HL-60/S4 (cell line): ENCODE measurements at regions not wholly inside any gene's neighbourhood (a gene's known extent, or its start where the extent isn't known, plus 50 kb on each side); places are given as distances from the start of the nearest gene placed in this dataset.

Experiments used
- in situ Hi-C: fragments of 300-500 bp; cut with MboI; formaldehyde crosslinking; loops from 2 replicates; pipeline ENCODE4 v1.14.3; 2022; ENCODE audit warnings: low sequenced_read_pairs

DNA sequence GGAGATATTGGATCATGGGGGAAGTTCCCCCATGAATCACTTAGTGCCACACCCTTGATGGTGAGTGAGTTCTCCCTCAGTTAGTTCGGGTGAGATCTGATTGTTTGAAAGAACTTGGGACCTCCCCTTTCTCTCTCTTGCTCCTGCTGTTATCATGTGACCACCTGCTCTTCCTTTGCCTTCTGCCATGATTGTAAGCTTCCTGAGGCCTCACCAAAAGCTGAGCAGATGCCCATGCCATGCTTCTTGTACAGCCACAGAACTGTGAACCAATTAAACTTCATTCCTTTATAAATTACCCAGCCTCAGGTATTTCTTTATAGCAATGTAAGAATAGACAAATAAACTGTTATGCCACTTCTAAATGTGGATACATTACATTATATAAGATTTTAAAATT is 686.7 kb upstream of the MARCKS start:
- in situ Hi-C loops = no loop called here

GRCh38 chr6:113171882-113172281 is 685.3 kb upstream of the MARCKS start:
- in situ Hi-C loops = no loop called here

GRCh38 chr6:113172531-113172966 is 684.6 kb upstream of the MARCKS start:
- in situ Hi-C loops = no loop called here

DNA sequence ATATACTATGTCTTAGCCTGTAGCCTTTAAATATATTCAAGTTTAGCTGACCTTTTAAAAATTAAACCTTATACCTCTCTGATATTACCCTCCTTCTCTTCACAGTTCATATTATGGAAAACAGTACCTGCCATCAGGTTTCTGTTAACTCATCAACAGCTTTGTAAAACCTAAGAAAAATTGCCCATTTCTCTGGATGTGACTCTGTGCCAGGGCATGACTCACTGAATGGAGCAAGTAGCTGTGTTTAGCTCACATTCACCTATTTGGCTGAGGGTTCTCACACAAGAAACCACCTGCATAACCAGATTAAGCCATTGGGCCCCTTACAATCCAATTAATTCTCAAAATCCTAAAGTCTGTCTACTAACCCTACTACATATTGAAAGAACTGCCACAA is 678.8 kb upstream of the MARCKS start:
- in situ Hi-C loops = no loop called here

- in situ Hi-C loops = no loop called here
Observed at GRCh38 chr6:113181164-113181563, 676.0 kb upstream of the MARCKS start.

- in situ Hi-C loops = no loop called here
Observed at GRCh38 chr6:113182370-113183141, 674.6 kb upstream of the MARCKS start.

DNA sequence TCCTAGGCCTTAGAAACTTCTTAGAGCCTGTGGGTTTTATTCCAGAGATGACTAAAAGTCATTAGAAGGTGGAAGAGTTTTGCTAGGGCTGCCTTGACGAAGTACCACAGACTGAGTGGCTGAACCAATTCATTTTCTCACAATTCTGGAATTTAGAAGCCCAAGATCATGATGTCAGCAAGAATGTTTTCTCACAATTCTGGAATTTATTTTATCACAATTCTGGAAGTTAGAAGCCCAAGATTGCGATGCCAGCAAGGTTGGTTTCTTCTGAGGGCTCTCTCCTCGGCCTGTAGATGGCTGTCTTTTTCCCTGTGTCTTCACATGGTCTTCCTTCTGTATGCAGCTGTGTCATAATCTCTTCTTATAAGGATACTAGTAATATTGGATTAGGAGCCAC is 672.9 kb upstream of the MARCKS start:
- in situ Hi-C loops = no loop called here

DNA sequence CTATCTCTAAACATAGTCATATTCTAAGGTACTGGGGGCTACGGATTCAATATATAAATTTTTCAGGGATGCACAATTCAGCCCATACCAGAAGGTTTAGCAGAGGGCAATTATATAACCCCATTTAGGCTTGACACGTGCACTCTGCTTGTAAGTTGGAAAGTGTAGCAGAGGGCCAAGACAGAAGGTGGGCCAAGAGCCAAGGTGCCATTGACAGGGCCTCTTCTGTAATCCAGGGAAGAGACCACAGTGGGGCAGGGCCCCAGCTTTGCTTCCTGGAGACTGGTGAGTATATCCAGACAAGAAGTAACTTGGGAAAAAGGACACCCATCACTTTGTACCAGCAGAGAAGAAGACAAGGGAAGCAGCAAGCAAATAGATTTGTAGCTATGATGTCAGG is 672.4 kb upstream of the MARCKS start:
- in situ Hi-C loops = no loop called here

GRCh38 chr6:113185299-113185698 is 671.8 kb upstream of the MARCKS start:
- in situ Hi-C loops = no loop called here

GRCh38 chr6:113187661-113188060 is 669.5 kb upstream of the MARCKS start:
- in situ Hi-C loops = no loop called here

- in situ Hi-C loops = no loop called here
Observed at GRCh38 chr6:113188962-113189361, 668.2 kb upstream of the MARCKS start.

GRCh38 chr6:113190170-113190569 is 667.0 kb upstream of the MARCKS start:
- in situ Hi-C loops = no loop called here

DNA sequence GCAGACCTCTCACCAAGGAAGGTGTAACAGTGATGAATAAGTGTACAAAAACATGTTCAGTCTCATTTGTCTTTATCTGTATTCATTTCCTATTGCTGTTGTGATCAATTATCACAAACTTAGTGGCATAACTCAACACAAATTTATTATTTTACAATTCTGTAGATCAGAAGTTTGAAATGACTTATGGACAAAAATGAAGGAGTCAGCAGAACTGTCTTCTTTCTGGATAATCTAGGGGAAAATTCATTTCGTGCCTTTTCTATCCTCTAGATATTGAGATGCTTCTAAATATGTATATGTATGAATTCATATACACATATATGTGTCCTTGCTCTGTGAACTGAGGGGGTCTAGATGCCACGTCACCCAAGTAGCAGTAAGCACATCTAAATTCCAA is 663.1 kb upstream of the MARCKS start:
- in situ Hi-C loops = no loop called here

DNA sequence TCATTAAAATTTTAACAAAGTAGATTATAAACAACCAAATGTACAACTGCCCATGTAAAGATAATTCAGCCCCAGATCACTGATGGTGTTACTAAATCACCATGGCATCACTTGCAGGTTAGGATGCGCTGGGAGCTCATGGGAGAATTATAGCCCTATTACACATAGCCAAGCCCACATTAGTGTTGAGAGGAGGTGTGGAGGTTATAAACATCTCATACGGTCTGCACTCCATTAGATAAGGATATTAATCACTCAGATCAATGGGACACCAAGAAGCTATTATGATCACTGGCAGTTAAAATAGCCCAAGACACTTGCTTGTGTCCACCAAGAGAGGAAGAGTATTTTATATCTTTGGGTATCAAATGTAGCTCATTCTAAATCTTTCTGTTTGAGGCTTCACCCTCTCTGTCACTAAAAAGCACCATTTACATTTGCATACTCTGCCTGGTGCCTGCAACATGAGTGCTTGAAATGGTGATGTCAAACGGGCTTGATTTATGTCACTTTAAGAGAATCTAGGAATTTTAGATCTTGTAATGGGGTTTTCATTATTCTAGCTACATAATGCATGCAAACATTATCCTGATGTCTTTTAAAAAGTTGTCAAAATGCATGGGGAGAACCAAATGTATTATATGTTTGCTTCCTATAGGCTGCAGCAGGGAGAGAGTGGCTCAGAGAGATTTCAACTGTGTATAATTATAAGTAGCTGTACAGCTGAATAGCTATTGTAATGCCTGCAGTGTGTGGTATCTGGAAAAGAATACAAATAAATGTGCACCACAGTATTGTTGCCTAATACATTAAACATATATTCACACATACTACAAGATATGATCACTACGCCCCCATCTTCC is 654.1 kb upstream of the MARCKS start:
- in situ Hi-C loops = no loop called here

DNA sequence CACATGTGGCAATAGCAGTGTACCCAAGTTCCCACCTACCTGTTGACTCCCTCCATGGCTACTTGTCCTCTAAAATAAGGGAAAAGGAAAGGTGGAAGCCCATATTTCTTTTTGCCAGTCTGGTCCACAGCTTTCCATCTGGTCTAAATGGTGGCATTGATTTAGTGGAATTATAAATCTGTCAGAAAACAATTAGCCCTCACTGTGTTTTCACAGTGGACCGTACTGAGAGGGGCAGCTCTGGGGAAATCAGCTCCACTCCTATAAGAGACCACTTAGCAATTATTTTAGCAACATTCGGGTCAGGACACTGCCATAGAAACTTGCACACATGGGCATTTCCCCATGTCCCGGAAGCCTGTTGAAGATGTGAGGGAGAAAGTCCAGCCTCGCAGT is 653.4 kb upstream of the MARCKS start:
- in situ Hi-C loops = no loop called here

- in situ Hi-C loops = no loop called here
Observed at GRCh38 chr6:113205553-113205952, 651.6 kb upstream of the MARCKS start.

DNA sequence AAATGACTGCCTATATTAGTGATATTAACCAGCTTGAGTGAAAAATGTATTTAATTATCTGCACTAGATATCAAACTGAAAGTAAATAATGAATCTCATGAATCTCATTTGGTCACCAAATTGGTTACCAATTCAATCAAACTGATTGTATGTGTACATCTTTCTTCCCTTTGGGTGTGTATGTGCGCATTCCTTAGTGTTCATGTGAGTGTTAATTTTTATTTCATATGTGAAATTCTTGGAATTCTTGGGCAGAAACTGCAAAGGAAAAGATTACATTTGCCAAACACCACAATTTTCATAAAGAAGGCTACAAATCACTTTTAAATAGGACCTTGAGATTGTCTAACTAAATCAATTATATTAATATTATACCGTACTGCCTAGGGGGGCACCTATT is 648.4 kb upstream of the MARCKS start:
- in situ Hi-C loops = no loop called here

GRCh38 chr6:113209315-113209714 is 647.8 kb upstream of the MARCKS start:
- in situ Hi-C loops = no loop called here

GRCh38 chr6:113211170-113211569 is 646.0 kb upstream of the MARCKS start:
- in situ Hi-C loops = no loop called here

GRCh38 chr6:113219783-113220182 is 637.4 kb upstream of the MARCKS start:
- in situ Hi-C loops = no loop called here

- in situ Hi-C loops = no loop called here
Observed at GRCh38 chr6:113220832-113221231, 636.3 kb upstream of the MARCKS start.

DNA sequence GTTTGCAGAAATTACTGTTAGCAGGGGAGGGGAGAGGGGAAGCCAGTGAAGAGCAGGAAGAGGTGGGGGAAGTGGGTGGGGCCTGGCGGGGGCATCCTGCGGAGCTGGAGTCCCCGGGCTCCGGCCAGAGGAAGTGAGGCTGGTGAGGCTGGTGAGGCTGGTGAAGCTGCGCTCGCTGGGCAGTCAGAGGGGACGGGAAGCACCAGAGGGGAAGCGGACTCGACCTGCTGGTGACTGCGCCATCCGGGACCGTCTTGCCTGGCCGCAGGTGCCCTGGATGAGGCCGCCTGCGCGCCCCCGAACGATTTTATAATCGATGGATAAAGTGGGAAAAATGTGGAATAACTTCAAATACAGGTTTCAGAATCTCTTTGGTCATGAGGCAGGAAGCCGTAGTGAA is 635.3 kb upstream of the MARCKS start:
- in situ Hi-C loops = no loop called here
